Chondrocyte (in vitro differentiated cells): ENCODE measurements at regions not wholly inside any gene's neighbourhood (a gene's known extent, or its start where the extent isn't known, plus 50 kb on each side); places are given as distances from the start of the nearest gene placed in this dataset.

ENCODE experiments used
- DNase-seq: peaks from one replicate; pipeline ENCODE4 v3.0.0; 2021; ENCODE audit warnings: mixed read lengths, low spot score
- H3K27ac Mint-ChIP-seq: one replicate; pipeline ENCODE4 v1.8.0; 2021; ENCODE audit warnings: mild to moderate bottlenecking, moderate library complexity, mixed read lengths; ENCODE audit not compliant: unreplicated experiment
- H3K27me3 Mint-ChIP-seq: 2 replicates; pipeline ENCODE4 v1.8.0; 2021; ENCODE audit warnings: low read depth, mixed read lengths
- H3K36me3 Mint-ChIP-seq: 2 replicates; pipeline ENCODE4 v1.8.0; 2021; ENCODE audit warnings: low read depth, mixed read lengths
- H3K4me1 Mint-ChIP-seq: 2 replicates; pipeline ENCODE4 v1.8.0; 2021; ENCODE audit warnings: low read depth, mild to moderate bottlenecking, mixed read lengths
- H3K4me3 Mint-ChIP-seq: one replicate; pipeline ENCODE4 v1.8.0; 2021; ENCODE audit warnings: mild to moderate bottlenecking, moderate library complexity, mixed read lengths; ENCODE audit not compliant: unreplicated experiment
- H3K9me3 Mint-ChIP-seq: 2 replicates; pipeline ENCODE4 v1.8.0; 2021; ENCODE audit warnings: low read depth, mixed read lengths
- CTCF ChIP-seq: fragments of 200-600 bp; sonication (generic); IDR thresholded peaks from 2 replicates; pipeline ENCODE4 v1.5.0; 2021; ENCODE audit warnings: antibody characterized with exemption, mild to moderate bottlenecking, moderate library complexity

DNA sequence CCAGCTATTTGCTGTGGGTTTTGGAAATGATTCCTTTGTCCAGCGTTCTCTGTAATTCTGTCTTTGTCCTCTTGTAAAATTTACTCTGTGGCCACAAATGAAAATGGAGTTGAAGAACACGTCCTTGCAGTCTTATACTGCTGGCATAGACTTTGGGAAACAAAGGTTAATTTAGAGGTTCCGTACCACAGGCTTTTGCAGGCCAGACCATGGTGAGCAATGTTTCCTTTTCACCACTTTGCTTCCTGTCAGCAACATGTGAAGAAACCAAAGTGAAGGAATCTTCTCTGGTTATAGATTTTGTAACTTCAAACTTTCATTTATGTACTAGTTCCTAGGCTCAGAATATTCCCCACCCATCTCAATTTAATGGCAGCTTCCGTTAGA lies 488.5 kb downstream of the MDFIC start:
- Mint-ChIP-seq H3K27ac (no peak overlapping the region), H3K36me3 (no peaks in the 10 kb centered on the region), H3K27me3 (no peaks in the 10 kb centered on the region), H3K4me1 (no peaks in the 10 kb centered on the region), H3K9me3 (peaks cover 6% of the 10 kb centered on the region), H3K4me3 (no peak overlapping the region)
- no peak for DNase-seq
- TF ChIP-seq CTCF = no peak

DNA sequence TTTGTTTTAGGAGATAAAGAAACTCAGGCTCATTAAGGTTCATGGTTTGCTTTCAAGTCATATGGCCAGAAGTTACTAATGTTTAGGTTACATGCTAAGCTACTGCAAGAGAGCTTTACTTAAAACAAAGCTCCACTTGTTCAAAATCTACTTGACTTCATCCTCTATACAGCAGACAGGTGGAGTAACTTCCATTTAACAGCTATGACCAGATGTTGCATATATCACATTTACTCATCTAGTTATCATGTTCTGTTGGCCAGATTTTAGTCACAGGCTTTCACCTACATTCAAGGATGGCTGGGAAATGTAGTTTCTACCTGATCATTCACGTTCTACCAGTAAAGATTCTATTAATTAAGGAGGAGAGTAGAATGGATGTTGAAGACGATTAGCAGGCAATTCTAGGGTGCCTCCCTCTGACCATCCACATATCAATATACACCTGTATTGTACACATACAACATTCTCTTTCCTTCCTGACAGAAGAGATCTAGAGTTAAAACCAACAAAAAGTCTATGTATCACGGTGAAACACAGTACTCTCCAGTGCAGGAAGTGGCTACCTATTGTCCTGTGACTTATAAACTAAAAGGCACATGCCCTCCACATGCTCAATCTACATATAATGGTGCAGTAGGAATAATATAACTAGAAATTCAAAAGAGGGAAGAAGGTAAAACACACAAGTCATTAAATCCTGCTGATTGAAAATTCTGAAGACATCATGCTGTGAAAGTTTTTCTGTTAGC lies 488.0 kb downstream of the MDFIC start:
- Mint-ChIP-seq H3K4me1 (no peaks in the 10 kb centered on the region), H3K9me3 (peaks cover 6% of the 10 kb centered on the region), H3K4me3 (no peak overlapping the region), H3K36me3 (no peaks in the 10 kb centered on the region), H3K27ac (no peak overlapping the region), H3K27me3 (no peaks in the 10 kb centered on the region)
- TF ChIP-seq CTCF = no peak
- DNase-seq = no peak

- peaks cover 25% of the 10 kb centered on the region for H3K9me3 Mint-ChIP-seq
- no peaks in the 10 kb centered on the region for H3K27me3 Mint-ChIP-seq
- no peak for DNase-seq
- no peak overlapping the region for H3K4me3 Mint-ChIP-seq
- H3K27ac Mint-ChIP-seq = no peak overlapping the region
- H3K36me3 Mint-ChIP-seq = peaks cover 4% of the 10 kb centered on the region
- no peaks in the 10 kb centered on the region for H3K4me1 Mint-ChIP-seq
- no peak for TF ChIP-seq CTCF
Measured at GRCh38 chr7:115406219-115406618, 484.3 kb downstream of the MDFIC start.

DNA sequence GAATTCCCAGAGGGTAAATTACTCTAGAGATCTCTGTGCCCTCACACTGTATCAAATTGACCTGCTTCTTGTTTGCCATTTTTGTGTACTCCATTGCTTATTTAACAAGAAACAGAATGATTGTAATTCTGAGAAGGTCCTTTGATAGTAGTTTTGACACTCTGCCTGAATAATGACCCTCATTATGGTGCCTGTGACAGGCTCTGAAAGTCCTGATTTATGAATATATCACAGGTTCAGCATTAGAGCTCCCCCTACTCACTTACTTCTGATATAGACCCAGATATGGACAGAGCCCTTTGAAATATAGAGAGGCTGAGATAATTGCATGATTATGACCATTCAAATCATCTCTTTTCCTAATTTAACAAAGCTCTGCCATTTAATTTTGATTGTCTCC lies 465.2 kb downstream of the MDFIC start:
- Mint-ChIP-seq H3K9me3 (peaks cover 3% of the 10 kb centered on the region), H3K27me3 (no peaks in the 10 kb centered on the region), H3K4me1 (no peaks in the 10 kb centered on the region), H3K36me3 (no peaks in the 10 kb centered on the region), H3K4me3 (no peak overlapping the region), H3K27ac (no peak overlapping the region)
- no peak for TF ChIP-seq CTCF
- DNase-seq = no peak

- Mint-ChIP-seq H3K27ac (no peak overlapping the region), H3K36me3 (peaks cover 1% of the 10 kb centered on the region), H3K4me3 (no peak overlapping the region), H3K27me3 (no peaks in the 10 kb centered on the region), H3K9me3 (no peaks in the 10 kb centered on the region), H3K4me1 (no peaks in the 10 kb centered on the region)
- DNase-seq = no peak
- no peak for TF ChIP-seq CTCF
Measured at GRCh38 chr7:115379321-115379720, 457.4 kb downstream of the MDFIC start.
